GM18526 (cell line): ENCODE measurements at regions not wholly inside any gene's neighbourhood (a gene's known extent, or its start where the extent isn't known, plus 50 kb on each side); places are given as distances from the start of the nearest gene placed in this dataset.
A peak's percentile ranks its signal among the peaks of the same experiment; 100 is the strongest.

Experiments
- POLR2A ChIP-seq: IDR thresholded peaks from 3 replicates; pipeline ENCODE4 v1.6.1; 2011; ENCODE audit not compliant: insufficient read length; ENCODE audit errors: extremely low read depth

DNA sequence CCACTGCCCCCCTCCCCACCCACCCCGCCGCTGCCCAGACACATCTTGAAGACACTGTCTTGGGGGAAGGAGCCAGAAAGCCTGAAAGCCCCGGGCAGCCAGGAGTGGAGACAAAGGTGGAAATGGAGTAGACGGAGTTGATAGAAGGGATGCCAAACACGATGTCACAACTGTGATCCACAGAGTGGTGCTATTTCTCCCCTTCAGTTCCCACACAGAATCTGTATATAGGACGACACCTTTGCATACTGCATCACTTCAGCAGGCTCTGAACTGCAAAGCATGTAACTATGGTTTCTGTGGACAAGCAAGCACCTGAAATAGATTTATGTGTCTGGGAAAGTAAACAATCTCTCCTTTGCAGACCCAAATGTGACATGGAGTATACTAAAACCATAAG lies 56.4 kb upstream of the F13A1 start:
- no peak for TF ChIP-seq POLR2A

DNA sequence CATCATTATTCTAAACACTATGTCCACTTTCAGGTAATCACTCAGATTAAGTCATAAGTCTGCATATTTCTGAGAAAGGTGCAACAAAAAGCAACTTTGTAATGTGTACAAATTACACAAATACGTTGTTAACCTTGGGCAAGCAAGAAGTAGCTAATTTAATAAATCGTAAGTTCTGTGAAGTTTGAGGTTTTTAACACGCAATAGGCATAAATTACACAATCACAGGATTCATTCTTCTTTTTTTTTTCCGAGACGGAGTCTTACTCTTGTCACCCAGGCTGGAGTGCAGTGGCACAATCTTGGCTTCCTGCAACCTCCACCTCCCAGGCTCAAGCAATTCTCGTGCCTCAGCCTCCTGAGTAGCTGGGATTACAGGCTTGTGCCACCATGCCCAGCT lies 57.2 kb upstream of the F13A1 start:
- no peak for TF ChIP-seq POLR2A

DNA sequence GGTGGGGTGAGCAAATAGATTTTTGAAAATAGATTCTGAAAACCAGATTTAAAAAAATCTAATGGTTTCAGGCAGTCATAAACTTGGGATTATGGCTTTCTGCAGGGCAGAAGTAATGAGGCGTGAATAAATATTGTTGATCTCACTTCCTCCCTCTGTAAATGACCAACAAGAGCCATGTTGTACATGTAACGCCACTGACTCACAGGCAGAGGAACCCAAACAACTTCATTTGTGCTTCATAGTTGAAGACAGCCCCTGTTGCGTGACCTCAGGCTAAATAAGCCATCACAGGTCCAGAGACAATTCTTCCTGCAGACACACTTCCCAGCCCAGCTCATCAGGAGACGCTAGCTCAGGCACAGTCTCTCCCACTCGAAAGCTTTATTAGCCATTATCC lies 59.1 kb upstream of the F13A1 start:
- TF ChIP-seq POLR2A: no peak

DNA sequence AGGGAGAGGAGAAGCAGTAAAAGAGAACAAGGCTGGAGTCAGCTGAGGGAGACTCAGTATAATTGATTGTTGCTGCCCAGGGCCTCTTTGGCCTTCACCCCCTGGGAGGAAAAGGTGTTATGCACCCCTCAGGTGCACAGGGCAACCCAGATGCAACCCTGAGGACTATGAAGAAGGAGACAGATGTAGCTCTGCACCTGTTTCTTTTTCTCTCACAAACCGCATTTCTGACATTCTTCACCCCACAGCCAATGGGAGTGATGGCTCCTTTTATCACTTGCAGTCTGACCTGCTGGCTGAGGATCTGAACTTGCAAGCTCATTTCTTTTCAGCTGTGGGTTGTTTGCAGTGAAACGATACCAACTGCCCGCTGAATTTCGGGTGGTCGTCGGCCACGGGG lies 64.1 kb upstream of the F13A1 start:
- TF ChIP-seq POLR2A: no peak

DNA sequence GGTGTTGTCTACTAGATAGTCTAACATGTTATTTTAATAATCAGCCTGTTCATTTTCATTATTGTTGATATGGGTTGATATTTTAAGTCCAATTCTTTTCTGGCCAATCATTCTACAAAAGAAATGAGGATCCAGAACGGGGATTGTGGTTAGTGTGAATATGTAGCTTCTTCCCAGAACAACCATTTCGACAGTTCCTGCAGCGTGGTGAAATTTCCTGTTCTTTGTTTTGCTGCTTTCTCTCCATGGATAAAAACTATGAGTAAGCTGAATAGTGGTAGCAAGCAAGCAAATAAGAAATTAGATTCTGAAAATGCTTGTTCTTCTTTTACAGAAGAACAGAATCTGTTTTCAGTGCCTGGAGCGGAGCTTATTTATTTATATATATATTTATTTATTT lies 65.5 kb upstream of the F13A1 start:
- TF ChIP-seq POLR2A: no peak

DNA sequence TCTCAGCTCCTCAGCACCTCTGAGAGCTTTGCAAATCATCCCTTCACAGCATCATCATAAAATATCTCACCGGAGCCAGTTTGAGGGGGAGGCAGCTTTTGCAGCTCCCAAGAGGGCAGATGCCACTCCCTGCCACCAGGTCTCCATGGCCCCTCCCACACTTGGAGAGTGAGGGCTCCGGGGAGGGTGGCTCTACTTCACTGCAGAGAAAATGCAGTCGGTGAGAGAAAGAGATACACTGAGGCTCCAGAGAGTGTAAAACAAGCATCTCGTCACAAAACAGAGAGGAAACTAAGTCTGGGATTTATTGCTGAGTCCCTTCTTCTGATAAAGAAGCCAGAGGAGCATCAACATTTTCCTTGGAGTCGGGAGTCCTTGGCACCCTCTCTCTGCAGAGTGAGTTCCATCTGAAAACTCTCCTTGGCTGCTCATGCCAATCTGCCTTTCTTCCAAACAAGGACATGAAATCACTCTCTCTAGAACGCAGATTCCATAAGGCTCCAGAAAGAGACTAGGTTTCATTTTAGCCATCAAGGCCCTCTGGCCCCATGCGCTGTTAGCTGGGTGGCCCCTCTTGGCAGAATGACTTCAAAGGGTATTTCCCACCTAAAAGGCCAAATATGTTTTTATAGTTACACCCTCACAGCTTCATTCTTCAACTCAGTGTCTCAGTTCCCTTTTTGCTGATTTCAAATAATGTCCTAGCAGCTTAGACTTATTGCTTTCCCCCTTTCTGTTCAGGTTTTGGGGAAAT lies 70.6 kb upstream of the F13A1 start:
- TF ChIP-seq POLR2A: peak; percentile 35

DNA sequence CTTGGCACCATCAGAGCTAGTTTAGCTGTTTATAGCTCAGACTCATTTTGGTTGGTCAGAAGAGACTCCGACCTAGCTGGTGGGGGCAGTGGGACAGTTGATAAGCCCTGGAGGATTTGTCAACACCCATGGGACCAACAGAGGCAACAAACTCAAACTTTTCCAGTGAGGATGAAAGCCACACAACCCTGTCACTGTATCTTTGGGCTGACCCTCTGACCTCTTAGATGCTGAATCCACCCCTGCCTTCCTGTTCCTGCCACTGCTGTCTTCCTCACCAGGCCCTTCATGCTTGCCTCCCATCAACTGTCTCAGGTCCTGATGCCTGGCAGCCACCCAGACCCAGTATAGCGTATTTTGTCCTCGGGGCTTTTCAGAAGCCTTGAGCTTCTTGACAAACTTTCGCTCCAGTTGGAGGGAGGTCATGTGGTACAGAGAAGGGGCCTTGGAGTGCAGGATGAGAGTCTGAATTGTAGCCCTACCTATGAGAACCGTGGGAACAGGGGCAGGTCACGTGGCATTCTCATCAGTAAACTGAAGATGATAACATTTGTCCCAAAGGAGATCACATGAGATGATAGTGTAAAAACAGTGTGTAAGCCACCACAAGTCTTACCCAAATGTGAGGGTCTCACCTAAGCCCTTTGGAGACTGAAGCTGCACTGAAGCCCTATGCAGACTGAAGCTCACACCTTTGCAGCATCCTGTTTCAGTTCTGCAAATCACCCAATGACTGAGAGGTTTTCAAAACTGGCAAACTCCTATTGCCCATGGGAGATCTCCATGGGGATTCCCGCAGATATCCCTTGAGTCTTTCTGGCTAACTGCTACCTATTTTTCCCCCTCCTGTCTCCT lies 72.0 kb upstream of the F13A1 start:
- TF ChIP-seq POLR2A: no peak

DNA sequence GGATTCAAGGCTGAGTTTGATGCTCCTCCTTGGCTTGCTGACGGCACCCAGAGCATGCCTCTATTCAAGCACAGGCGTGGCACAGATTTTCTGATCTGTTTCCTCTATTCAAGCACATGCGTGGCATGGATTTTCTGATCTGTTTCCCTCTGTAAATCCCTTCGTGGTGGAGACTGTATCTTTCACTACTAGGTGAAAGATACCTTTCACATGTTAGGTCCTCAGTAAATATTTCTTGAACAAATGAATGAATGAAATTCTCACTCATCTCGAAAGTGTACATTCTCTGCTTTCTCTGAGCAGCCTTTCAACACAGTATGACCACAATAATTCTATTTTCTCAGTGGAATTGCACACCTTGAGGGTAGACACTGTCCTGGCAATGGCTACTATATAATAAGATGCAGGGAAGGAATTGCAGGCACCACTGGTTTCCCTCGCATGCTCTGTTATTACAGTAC lies 72.6 kb upstream of the F13A1 start:
- TF ChIP-seq POLR2A: no peak

DNA sequence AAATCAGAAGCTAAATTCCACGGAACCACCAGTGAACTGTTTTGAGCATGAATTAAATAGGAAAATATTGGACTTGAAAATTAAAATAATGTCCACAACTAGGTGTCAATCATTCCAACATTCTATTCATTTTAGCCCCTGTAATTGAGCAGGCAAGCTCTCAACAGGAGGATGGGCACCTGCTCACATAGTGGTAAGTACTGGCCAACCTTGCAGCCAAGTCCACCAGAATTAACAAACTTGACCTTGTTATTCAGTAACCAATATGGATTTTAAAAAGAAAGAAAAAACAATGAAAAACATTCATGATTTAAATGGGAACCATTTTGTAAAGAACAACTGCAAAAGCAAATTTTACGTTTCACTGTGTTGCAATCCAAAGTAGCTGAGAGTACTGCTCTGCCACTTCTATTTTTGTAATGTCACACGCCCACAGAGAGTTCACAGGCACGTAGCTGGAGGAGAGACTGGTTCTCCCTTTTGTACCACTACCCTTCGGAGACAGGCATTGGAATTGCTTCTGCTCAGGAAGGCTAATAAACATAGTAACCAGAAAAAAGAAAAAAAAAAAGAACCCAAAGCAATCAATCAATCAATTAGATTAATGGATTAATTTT lies 75.2 kb upstream of the F13A1 start:
- TF ChIP-seq POLR2A: no peak

DNA sequence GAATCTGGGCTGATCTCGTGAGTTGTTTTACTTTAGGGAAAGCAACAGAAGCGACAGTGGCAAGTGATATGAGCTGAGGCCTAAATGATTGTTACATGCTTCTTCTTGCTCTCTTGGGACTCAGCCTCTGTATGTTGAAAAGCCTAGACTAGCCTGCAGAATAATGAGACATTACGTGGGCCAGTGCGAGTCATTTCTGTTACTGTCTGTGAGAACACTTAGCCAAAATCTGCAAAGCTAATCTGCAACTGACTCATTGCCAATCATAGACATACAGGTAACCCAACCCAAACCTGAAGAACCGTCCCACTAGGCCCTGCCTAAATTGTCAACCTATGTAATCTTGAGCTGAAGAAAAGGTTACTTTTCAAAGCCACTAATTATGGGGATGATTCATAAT lies 77.4 kb upstream of the F13A1 start:
- TF ChIP-seq POLR2A: no peak

DNA sequence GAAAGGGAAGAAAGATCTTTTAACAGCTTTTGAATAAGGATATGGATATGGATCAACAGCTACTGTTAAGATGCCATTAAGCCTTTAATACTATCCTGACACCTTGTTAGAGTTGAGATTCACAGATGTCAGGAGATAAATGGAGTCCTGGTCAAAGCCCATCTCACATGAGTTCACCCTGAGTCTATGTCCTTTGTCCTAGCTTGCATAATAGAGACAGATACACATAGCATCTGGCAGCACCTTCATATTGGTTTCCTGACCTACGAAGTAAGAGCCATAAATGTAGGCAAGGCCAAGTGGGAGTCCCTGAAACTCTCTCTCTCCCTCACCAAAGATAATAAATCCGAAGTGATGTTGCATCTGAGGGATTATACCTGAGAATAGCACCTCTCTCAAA lies 79.1 kb upstream of the F13A1 start:
- no peak for TF ChIP-seq POLR2A

DNA sequence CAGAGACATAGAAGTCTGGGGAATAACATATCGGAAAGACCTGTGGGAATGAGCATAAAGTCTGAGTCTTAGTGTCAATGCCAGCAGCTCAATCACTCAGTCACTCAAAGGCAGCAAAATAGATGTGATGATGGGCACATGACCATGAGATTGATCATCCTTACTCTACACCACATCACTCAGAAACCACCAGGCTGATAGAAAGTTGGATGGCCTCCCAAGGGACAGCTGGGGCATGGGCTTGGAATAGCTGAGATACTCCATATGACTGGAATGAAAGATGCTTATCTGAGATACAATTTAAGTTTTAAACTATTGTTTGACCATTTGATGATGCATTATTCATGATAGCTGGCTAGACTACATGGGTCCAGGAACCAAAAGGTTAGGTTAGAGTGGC lies 80.9 kb upstream of the F13A1 start:
- TF ChIP-seq POLR2A: no peak

DNA sequence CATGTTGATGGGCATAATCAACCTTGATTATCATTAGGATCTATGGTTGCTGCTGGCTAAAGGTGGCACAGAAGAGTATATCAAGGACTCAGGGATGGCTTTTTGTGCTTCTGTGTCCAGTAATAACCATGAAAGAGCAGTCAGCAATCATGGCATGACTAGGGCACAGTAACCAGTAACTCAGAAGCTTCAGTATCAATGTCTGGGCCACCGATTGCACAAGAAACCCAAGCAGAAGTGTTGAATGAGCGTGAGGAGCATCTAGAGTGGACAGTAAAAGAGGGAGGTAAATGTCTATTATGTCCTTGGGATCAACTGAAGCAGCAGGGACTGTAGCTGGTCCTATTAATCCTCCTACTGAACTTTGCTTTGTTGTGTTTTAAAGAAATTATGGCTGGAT lies 81.5 kb upstream of the F13A1 start:
- no peak for TF ChIP-seq POLR2A

DNA sequence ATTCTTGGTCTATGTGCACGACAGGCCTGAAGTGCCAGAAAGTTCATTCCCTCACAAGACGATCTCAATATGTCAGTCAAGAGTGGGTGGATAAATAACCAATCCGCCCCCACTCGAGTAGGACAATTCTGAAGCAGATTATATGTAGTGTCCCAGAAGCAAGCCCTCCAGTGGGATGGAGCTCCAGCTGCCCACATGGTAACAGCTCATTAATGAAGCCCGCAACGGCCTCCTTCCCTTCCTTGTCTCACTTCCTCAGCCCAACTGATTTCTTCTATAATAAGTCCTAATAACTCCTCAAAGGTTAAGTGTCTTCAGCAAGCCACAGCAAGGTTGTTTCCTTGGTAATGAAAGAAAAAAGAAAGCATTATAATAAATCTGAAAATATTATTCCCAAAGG lies 82.1 kb upstream of the F13A1 start:
- no peak for TF ChIP-seq POLR2A

DNA sequence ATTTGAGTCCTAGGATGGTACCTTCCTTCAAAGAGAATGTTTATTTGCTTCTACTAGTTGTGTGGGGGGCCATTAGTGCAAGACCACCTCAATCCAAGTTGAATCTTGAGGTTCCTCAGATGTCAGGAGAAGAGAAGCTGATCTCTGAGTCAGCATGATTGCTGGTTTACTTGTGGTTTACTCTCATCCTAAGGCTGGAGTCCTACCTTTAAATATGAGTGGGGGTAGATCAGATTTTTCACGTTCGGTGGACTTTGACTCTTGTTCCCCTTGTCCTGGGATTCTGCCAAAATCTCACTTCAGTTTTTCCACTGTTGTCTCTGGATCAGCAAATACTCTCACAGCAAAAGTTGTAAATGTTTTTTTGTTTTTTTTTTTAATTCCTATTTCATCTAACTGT lies 84.6 kb upstream of the F13A1 start:
- no peak for TF ChIP-seq POLR2A

DNA sequence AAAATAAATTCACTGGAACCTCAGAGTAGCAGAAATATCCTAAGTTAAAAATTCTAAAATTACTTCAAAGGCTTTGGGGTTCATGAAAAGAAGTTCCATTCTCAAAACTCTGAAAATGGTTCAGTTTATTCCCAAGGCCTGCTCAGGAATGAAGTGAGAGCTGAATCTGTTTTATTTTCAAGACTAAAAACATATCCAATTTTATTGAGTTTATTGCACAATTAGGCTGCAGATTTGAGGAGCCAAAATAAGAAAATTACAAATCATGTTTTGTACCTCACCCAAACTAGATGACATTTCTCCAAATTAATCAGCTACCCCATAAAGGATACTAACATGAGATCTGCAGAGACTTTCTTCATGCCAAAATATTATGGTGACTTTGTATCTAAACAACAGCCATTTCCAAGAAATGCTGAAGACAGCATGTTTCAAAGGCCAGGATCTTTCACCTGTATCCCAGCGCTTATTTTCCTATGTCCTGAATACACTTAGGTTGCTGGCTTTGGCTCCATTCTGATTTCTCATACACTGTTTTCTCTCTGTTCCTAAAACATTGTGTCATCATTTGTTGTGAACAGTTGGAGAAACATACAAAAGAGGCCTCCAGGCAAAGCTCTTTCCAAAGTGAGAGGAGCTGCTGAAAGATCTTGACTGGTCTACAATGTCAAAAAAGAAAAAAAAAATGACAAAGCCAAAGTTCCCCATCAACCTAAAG lies 85.7 kb upstream of the F13A1 start:
- TF ChIP-seq POLR2A: no peak

DNA sequence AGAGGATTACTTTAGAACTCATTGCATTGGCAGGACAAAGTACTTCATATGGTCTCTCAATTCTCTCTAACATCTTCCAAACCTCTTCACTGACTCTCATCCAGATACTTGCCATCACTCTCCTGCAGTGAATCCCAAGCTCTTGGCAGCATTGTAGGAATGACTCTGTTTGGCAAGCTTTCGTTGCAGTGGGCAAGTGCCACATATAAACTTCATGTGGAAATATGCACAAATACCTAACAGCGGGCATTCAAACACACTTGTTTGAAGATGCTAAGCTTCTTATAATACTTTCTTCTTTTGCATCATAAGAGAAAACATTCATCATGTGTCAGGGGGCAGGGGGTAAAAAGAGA lies 86.2 kb upstream of the F13A1 start:
- no peak for TF ChIP-seq POLR2A
